ENCODE measurements at regions not wholly inside any gene's neighbourhood (a gene's known extent, or its start where the extent isn't known, plus 50 kb on each side); places are given as distances from the start of the nearest gene placed in this dataset.

- no peak overlapping the region for H2AFZ ChIP-seq
- H3K9me3 ChIP-seq (ENCODE audit: low read depth): no peaks in the 10 kb centered on the region
- no peaks in the 10 kb centered on the region for H3K9me2 ChIP-seq (ENCODE audit: insufficient read depth)
- no peak overlapping the region for H3K4me3 ChIP-seq
- TF ChIP-seq EZH2 (IDR thresholded peaks at IDR 0.05; ENCODE audit: insufficient read depth, poor library complexity, severe bottlenecking): no peak
- no peak for TF ChIP-seq EZH2phosphoT487 (IDR thresholded peaks at IDR 0.05; ENCODE audit: insufficient read depth, low read depth)
- 23 to 42% methylated on average over 3 of the region's 3 CpGs for WGBS, 2 experiments (ENCODE audit: low coverage in 1 of 2, low lambda C conversion rate in 2 of 2, missing lambda C conversion rate in 2 of 2)
- no peak overlapping the region for H3K9ac ChIP-seq
- H3K36me3 ChIP-seq (ENCODE audit: low read depth): no peaks in the 10 kb centered on the region
- H3K79me2 ChIP-seq (ENCODE audit: insufficient read depth): no peaks in the 10 kb centered on the region
- H3K4me1 ChIP-seq (ENCODE audit: insufficient read depth): no peaks in the 10 kb centered on the region
- H3K27me3 ChIP-seq (replicated peaks; ENCODE audit: insufficient read depth): no peaks in the 10 kb centered on the region
- no peak overlapping the region for H3K27ac ChIP-seq
- DNase-seq: no peak
- no peak overlapping the region for H3K4me2 ChIP-seq (ENCODE audit: unreplicated experiment)
- in situ Hi-C loops (cut with MboI): no loop called here
- no peaks in the 10 kb centered on the region for H4K20me1 ChIP-seq (ENCODE audit: insufficient read depth)
- no peaks in the 10 kb centered on the region for H3F3A ChIP-seq (ENCODE audit: insufficient read depth)
Observed at GRCh38 chr16:61344791-61345190, 691.4 kb downstream of the CDH8 start.

- Histone ChIP-seq H3K27me3 (replicated peaks; ENCODE audit: insufficient read depth) (no peaks in the 10 kb centered on the region), H3K9me3 (ENCODE audit: low read depth) (peaks cover 4% of the 10 kb centered on the region), H3K4me3 (no peak overlapping the region), H3K9me2 (ENCODE audit: insufficient read depth) (no peaks in the 10 kb centered on the region), H3F3A (ENCODE audit: insufficient read depth) (no peaks in the 10 kb centered on the region), H3K36me3 (ENCODE audit: low read depth) (no peaks in the 10 kb centered on the region), H3K27ac (no peak overlapping the region), H3K4me1 (ENCODE audit: insufficient read depth) (no peaks in the 10 kb centered on the region), H3K79me2 (ENCODE audit: insufficient read depth) (no peaks in the 10 kb centered on the region), H3K9ac (no peak overlapping the region), H2AFZ (no peak overlapping the region), H3K4me2 (ENCODE audit: unreplicated experiment) (no peak overlapping the region), H4K20me1 (ENCODE audit: insufficient read depth) (no peaks in the 10 kb centered on the region)
- TF ChIP-seq EZH2phosphoT487 (IDR thresholded peaks at IDR 0.05; ENCODE audit: insufficient read depth, low read depth) (no peak), EZH2 (IDR thresholded peaks at IDR 0.05; ENCODE audit: insufficient read depth, poor library complexity, severe bottlenecking) (no peak)
- no peak for DNase-seq
- in situ Hi-C loops (cut with MboI): no loop called here
- WGBS, 2 experiments (ENCODE audit: low coverage in 1 of 2, low lambda C conversion rate in 2 of 2, missing lambda C conversion rate in 2 of 2): 11 to 13% methylated on average over 2 of the region's 2 CpGs
Observed at GRCh38 chr16:61332461-61332860, 703.8 kb downstream of the CDH8 start.

- no peak overlapping the region for H2AFZ ChIP-seq
- H3K36me3 ChIP-seq (ENCODE audit: low read depth): no peaks in the 10 kb centered on the region
- no peaks in the 10 kb centered on the region for H3K79me2 ChIP-seq (ENCODE audit: insufficient read depth)
- no peaks in the 10 kb centered on the region for H3F3A ChIP-seq (ENCODE audit: insufficient read depth)
- H3K27ac ChIP-seq: no peak overlapping the region
- H3K9me3 ChIP-seq (ENCODE audit: low read depth): peaks cover 7% of the 10 kb centered on the region
- H3K9me2 ChIP-seq (ENCODE audit: insufficient read depth): no peaks in the 10 kb centered on the region
- H3K9ac ChIP-seq: no peak overlapping the region
- 7 to 10% methylated on average over 4 of the region's 4 CpGs for WGBS, 2 experiments (ENCODE audit: low coverage in 1 of 2, low lambda C conversion rate in 2 of 2, missing lambda C conversion rate in 2 of 2)
- DNase-seq: no peak
- H4K20me1 ChIP-seq (ENCODE audit: insufficient read depth): no peaks in the 10 kb centered on the region
- in situ Hi-C loops (cut with MboI): no loop called here
- H3K4me2 ChIP-seq (ENCODE audit: unreplicated experiment): no peak overlapping the region
- TF ChIP-seq EZH2 (IDR thresholded peaks at IDR 0.05; ENCODE audit: insufficient read depth, poor library complexity, severe bottlenecking): no peak
- TF ChIP-seq EZH2phosphoT487 (IDR thresholded peaks at IDR 0.05; ENCODE audit: insufficient read depth, low read depth): no peak
- no peak overlapping the region for H3K4me3 ChIP-seq
- H3K27me3 ChIP-seq (replicated peaks; ENCODE audit: insufficient read depth): no peaks in the 10 kb centered on the region
- no peaks in the 10 kb centered on the region for H3K4me1 ChIP-seq (ENCODE audit: insufficient read depth)
Observed at GRCh38 chr16:61324044-61324443, 712.2 kb downstream of the CDH8 start.

GRCh38 chr16:61323456-61323855 is 712.8 kb downstream of the CDH8 start:
- 43 to 51% methylated on average over 6 of the region's 6 CpGs for WGBS, 2 experiments (ENCODE audit: low coverage in 1 of 2, low lambda C conversion rate in 2 of 2, missing lambda C conversion rate in 2 of 2)
- H3F3A ChIP-seq (ENCODE audit: insufficient read depth): no peaks in the 10 kb centered on the region
- no peak overlapping the region for H3K4me2 ChIP-seq (ENCODE audit: unreplicated experiment)
- H3K9ac ChIP-seq: no peak overlapping the region
- no peaks in the 10 kb centered on the region for H3K27me3 ChIP-seq (replicated peaks; ENCODE audit: insufficient read depth)
- no peaks in the 10 kb centered on the region for H3K36me3 ChIP-seq (ENCODE audit: low read depth)
- no peak overlapping the region for H3K27ac ChIP-seq
- no peak for DNase-seq
- no peak overlapping the region for H2AFZ ChIP-seq
- in situ Hi-C loops (cut with MboI): no loop called here
- peaks cover 7% of the 10 kb centered on the region for H3K9me3 ChIP-seq (ENCODE audit: low read depth)
- H3K9me2 ChIP-seq (ENCODE audit: insufficient read depth): no peaks in the 10 kb centered on the region
- no peak overlapping the region for H3K4me3 ChIP-seq
- TF ChIP-seq EZH2 (IDR thresholded peaks at IDR 0.05; ENCODE audit: insufficient read depth, poor library complexity, severe bottlenecking) (no peak), EZH2phosphoT487 (IDR thresholded peaks at IDR 0.05; ENCODE audit: insufficient read depth, low read depth) (no peak)
- no peaks in the 10 kb centered on the region for H4K20me1 ChIP-seq (ENCODE audit: insufficient read depth)
- H3K4me1 ChIP-seq (ENCODE audit: insufficient read depth): no peaks in the 10 kb centered on the region
- no peaks in the 10 kb centered on the region for H3K79me2 ChIP-seq (ENCODE audit: insufficient read depth)

GRCh38 chr16:61320791-61321190 is 715.4 kb downstream of the CDH8 start:
- Histone ChIP-seq H3K36me3 (ENCODE audit: low read depth) (no peaks in the 10 kb centered on the region), H3K4me3 (no peak overlapping the region), H3K4me2 (ENCODE audit: unreplicated experiment) (no peak overlapping the region), H2AFZ (no peak overlapping the region), H3K4me1 (ENCODE audit: insufficient read depth) (no peaks in the 10 kb centered on the region), H3K27me3 (replicated peaks; ENCODE audit: insufficient read depth) (no peaks in the 10 kb centered on the region), H3K79me2 (ENCODE audit: insufficient read depth) (no peaks in the 10 kb centered on the region), H4K20me1 (ENCODE audit: insufficient read depth) (no peaks in the 10 kb centered on the region), H3K9ac (no peak overlapping the region), H3F3A (ENCODE audit: insufficient read depth) (no peaks in the 10 kb centered on the region), H3K27ac (no peak overlapping the region), H3K9me3 (ENCODE audit: low read depth) (peaks cover 7% of the 10 kb centered on the region), H3K9me2 (ENCODE audit: insufficient read depth) (no peaks in the 10 kb centered on the region)
- DNase-seq: no peak
- in situ Hi-C loops (cut with MboI): no loop called here
- WGBS, 2 experiments (ENCODE audit: low coverage in 1 of 2, low lambda C conversion rate in 2 of 2, missing lambda C conversion rate in 2 of 2): 13% methylated on average over 1 of the region's 1 CpG
- TF ChIP-seq EZH2phosphoT487 (IDR thresholded peaks at IDR 0.05; ENCODE audit: insufficient read depth, low read depth) (no peak), EZH2 (IDR thresholded peaks at IDR 0.05; ENCODE audit: insufficient read depth, poor library complexity, severe bottlenecking) (no peak)
